MM.1S (cell line): ENCODE measurements at regions not wholly inside any gene's neighbourhood (a gene's known extent, or its start where the extent isn't known, plus 50 kb on each side); places are given as distances from the start of the nearest gene placed in this dataset.
"Not testable (repeated sequence)": the region's sequence is repeated elsewhere in the genome, so short reads cannot be mapped to it uniquely, and the experiment has no call there.

Experiments
- EZH2 ChIP-seq: fragments of 300-600 bp; sonication (generic); optimal IDR thresholded peaks from 2 replicates; pipeline ENCODE3; 2017; ENCODE audit warnings: low read depth, mild to moderate bottlenecking, antibody characterized with exemption, low read length, mixed read lengths
- TF ChIP-seq, protein P1 (sequence below): fragments of 300-600 bp; sonication (generic); IDR thresholded peaks from 2 replicates; pipeline ENCODE4 v1.5.1; 2016; ENCODE audit warnings: antibody characterized with exemption, low read length, mixed read lengths

DNA sequence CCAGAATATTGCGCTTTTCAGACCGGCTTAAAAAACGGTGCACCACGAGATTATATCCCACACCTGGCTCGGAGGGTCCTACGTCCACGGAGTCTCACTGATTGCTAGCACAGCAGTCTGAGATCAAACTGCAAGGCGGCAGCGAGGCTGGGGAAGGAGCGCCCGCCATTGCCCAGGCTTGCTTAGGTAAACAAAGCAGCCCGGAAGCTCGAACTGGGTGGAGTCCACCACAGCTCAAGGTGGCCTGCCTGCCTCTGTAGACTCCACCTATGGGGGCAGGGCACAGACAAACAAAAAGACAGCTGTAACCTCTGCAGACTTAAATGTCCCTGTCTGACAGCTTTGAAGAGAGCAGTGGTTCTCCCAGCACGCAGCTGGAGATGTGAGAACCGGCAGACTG is 344.7 kb downstream of the RAP2B start:
- TF ChIP-seq, protein P1, sequence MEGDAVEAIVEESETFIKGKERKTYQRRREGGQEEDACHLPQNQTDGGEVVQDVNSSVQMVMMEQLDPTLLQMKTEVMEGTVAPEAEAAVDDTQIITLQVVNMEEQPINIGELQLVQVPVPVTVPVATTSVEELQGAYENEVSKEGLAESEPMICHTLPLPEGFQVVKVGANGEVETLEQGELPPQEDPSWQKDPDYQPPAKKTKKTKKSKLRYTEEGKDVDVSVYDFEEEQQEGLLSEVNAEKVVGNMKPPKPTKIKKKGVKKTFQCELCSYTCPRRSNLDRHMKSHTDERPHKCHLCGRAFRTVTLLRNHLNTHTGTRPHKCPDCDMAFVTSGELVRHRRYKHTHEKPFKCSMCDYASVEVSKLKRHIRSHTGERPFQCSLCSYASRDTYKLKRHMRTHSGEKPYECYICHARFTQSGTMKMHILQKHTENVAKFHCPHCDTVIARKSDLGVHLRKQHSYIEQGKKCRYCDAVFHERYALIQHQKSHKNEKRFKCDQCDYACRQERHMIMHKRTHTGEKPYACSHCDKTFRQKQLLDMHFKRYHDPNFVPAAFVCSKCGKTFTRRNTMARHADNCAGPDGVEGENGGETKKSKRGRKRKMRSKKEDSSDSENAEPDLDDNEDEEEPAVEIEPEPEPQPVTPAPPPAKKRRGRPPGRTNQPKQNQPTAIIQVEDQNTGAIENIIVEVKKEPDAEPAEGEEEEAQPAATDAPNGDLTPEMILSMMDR, result not testable (repeated sequence)
- TF ChIP-seq EZH2, result not testable (repeated sequence)
